Left lung (tissue), 4 donors: ENCODE measurements at regions not wholly inside any gene's neighbourhood (a gene's known extent, or its start where the extent isn't known, plus 50 kb on each side); places are given as distances from the start of the nearest gene placed in this dataset.

ENCODE experiments used
- ATAC-seq: fragments of 200-7000 bp; cut with Tn5 transposase; one replicate; pipeline ENCODE4 v1.9.1; 2020; ENCODE audit warnings: moderate library complexity
- DNase-seq, 4 donors: peaks; one replicate each; pipeline ENCODE4 v3.0.0-alpha.2; 2013 to 2020
- H3K27ac ChIP-seq, 2 donors: fragments of 200-600 bp; sonication (generic) in 1 of 2; one replicate each; pipeline versions ENCODE4 v1.5.0 to v1.8.0; 2020 to 2021
- H3K27me3 ChIP-seq, 2 donors: fragments of 200-600 bp; sonication (generic) in 1 of 2; one replicate each; pipeline versions ENCODE4 v1.5.0 to v1.8.0; 2020 to 2021
- H3K36me3 ChIP-seq, 2 donors: fragments of 200-600 bp; sonication (generic) in 1 of 2; one replicate each; pipeline versions ENCODE4 v1.5.0 to v1.8.0; 2020 to 2021
- H3K4me1 ChIP-seq, 2 donors: fragments of 200-600 bp; one replicate each; pipeline ENCODE4 v1.8.0; 2021
- H3K4me3 ChIP-seq, 2 donors: fragments of 200-600 bp; sonication (generic) in 1 of 2; one replicate each; pipeline versions ENCODE4 v1.5.0 to v1.8.0; 2020 to 2021; ENCODE audit warnings: mild to moderate bottlenecking in 1 of 2
- H3K9me3 ChIP-seq, 2 donors: fragments of 200-600 bp; sonication (generic) in 1 of 2; one replicate each; pipeline versions ENCODE4 v1.5.0 to v1.8.0; 2020 to 2021
- CTCF ChIP-seq, 2 donors: fragments of 200-600 bp; sonication (generic) in 1 of 2; IDR thresholded peaks; one replicate each; pipeline versions ENCODE4 v1.5.0 to v1.8.0; 2021; ENCODE audit warnings: antibody characterized with exemption in 2 of 2
- intact Hi-C, 2 donors: fragments of 100-400 bp; cut with DNase I; formaldehyde crosslinking; loops; one replicate each; pipeline versions ENCODE4 v1.11.2 to v1.14.2; 2022
- donor health status: DM: no; HTN: yes; CAD: no.
- donor health status: DM: no; HTN: no; CAD: no.

GRCh38 chr1:182283746-182284544 lies 107.6 kb downstream of the GLUL start:
- Histone ChIP-seq H3K4me1 (peaks cover 0 to 8% of the 10 kb centered on the region in 2 donors), H3K9me3 (no peaks in the 10 kb centered on the region), H3K4me3 (no peak overlapping the region), H3K27me3 (no peaks in the 10 kb centered on the region), H3K36me3 (no peaks in the 10 kb centered on the region), H3K27ac (no peak overlapping the region)
- ATAC-seq (no peak), DNase-seq (no peak)
- no peak for TF ChIP-seq CTCF (IDR thresholded peaks at IDR 0.05)
- intact Hi-C loops: no loop called here

- peaks cover 0 to 17% of the 10 kb centered on the region in 2 donors for H3K4me1 ChIP-seq
- TF ChIP-seq CTCF (IDR thresholded peaks at IDR 0.05): no peak
- no peaks in the 10 kb centered on the region for H3K27me3 ChIP-seq
- DNase-seq (no peak), ATAC-seq (no peak)
- intact Hi-C loops: no loop called here
- no peaks in the 10 kb centered on the region for H3K9me3 ChIP-seq
- no peak overlapping the region for H3K27ac ChIP-seq
- no peak overlapping the region for H3K4me3 ChIP-seq
- H3K36me3 ChIP-seq: no peaks in the 10 kb centered on the region
These were observed 110.0 kb downstream of the GLUL start for GRCh38 chr1:182281541-182281940.

- H3K27me3 ChIP-seq: no peaks in the 10 kb centered on the region
- H3K4me1 ChIP-seq: peaks cover 0 to 17% of the 10 kb centered on the region in 2 donors
- H3K4me3 ChIP-seq: no peak overlapping the region
- intact Hi-C loops: no loop called here
- no peaks in the 10 kb centered on the region for H3K9me3 ChIP-seq
- no peak overlapping the region for H3K27ac ChIP-seq
- no peak for DNase-seq
- no peaks in the 10 kb centered on the region for H3K36me3 ChIP-seq
- ATAC-seq: no peak
- TF ChIP-seq CTCF (IDR thresholded peaks at IDR 0.05): no peak
These were observed 111.1 kb downstream of the GLUL start for GRCh38 chr1:182280504-182280900.

- Histone ChIP-seq H3K4me1 (peaks cover 0 to 17% of the 10 kb centered on the region in 2 donors), H3K27me3 (no peaks in the 10 kb centered on the region), H3K27ac (no peak overlapping the region), H3K4me3 (no peak overlapping the region), H3K9me3 (no peaks in the 10 kb centered on the region), H3K36me3 (no peaks in the 10 kb centered on the region)
- no peak for TF ChIP-seq CTCF (IDR thresholded peaks at IDR 0.05)
- intact Hi-C loops: no loop called here
- DNase-seq (peak in 1 of 4 donors; percentile 26), ATAC-seq (no peak)
These were observed 111.7 kb downstream of the GLUL start for GRCh38 chr1:182279724-182280503.

GRCh38 chr1:182279302-182279701 lies 112.3 kb downstream of the GLUL start:
- Histone ChIP-seq H3K4me3 (no peak overlapping the region), H3K27ac (no peak overlapping the region), H3K4me1 (peaks cover 0 to 17% of the 10 kb centered on the region in 2 donors), H3K36me3 (no peaks in the 10 kb centered on the region), H3K9me3 (no peaks in the 10 kb centered on the region), H3K27me3 (no peaks in the 10 kb centered on the region)
- TF ChIP-seq CTCF (IDR thresholded peaks at IDR 0.05): no peak
- ATAC-seq: no peak
- intact Hi-C loops: no loop called here
- no peak for DNase-seq
